HepG2 (cell line): ENCODE measurements at regions not wholly inside any gene's neighbourhood (a gene's known extent, or its start where the extent isn't known, plus 50 kb on each side); places are given as distances from the start of the nearest gene placed in this dataset.

Experiments used
- ATAC-seq: fragments of 200-7000 bp; cut with Tn5 transposase; 3 replicates; pipeline ENCODE4 v1.9.1; 2020; ENCODE audit warnings: mild to moderate bottlenecking, moderate library complexity
- BruUV-seq: library from RNA; stranded (reverse); fragments of 400-500 nt; replicated peaks from 2 replicates; lab custom pipeline; 2021; lab: Mats Ljungman, UMichigan
- CTCF ChIA-PET: fragments of 300-600 bp; formaldehyde crosslinking; extraction: SDS; loops from one replicate; lab custom pipeline; 2021; ENCODE audit warnings: low total read pairs, inconsistent platforms, low intra/inter-chr PET ratio; lab: Yijun Ruan, JAX
- POLR2A ChIA-PET: fragments of 350-600 bp; sonication (Branson Sonifier 250); formaldehyde crosslinking; loops from one replicate; lab custom pipeline; 2020; ENCODE audit warnings: antibody characterized with exemption, inconsistent platforms; lab: Yijun Ruan, JAX
- DNase-seq: peaks from one replicate; pipeline ENCODE4 v3.0.0-alpha.2; 2015; ENCODE audit warnings: low spot score
- FAIRE-seq: peaks from 3 replicates; lab custom pipeline; 2011; peaks lifted over from hg19 to GRCh38; lab: Jason Lieb, UNC
- H2AFZ ChIP-seq: one replicate; pipeline ENCODE4 v1.6.1; 2011; ENCODE audit warnings: low read length, inconsistent platforms
- H3K27ac ChIP-seq: fragments of 300-600 bp; 3 replicates; pipeline ENCODE4 v1.8.0; 2011; ENCODE audit warnings: mixed run types, mild to moderate bottlenecking, mixed read lengths, low read length, inconsistent platforms; ENCODE audit not compliant: insufficient read depth; ENCODE audit errors: extremely low read length
- H3K27me3 ChIP-seq, 2 experiments: fragments of 200-600 bp in 1 of 2; 2 replicates in 1 of 2; 3 replicates in 1 of 2; pipeline versions ENCODE4 v1.6.0 to v1.8.0; 2011; ENCODE audit warnings: low read length in 2 of 2, mild to moderate bottlenecking in 2 of 2, moderate library complexity in 2 of 2, inconsistent platforms in 1 of 2; ENCODE audit not compliant: insufficient read depth in 2 of 2, control insufficient read depth in 1 of 2
- H3K36me3 ChIP-seq, 2 experiments: fragments of 200-600 bp in 1 of 2; replicated peaks in 1 of 2; 2 replicates in 1 of 2; 3 replicates in 1 of 2; pipeline versions ENCODE4 v1.5.1 to v1.8.0; 2011; ENCODE audit warnings: low read length in 2 of 2, inconsistent platforms in 1 of 2; ENCODE audit not compliant: insufficient read depth in 2 of 2, control insufficient read depth in 1 of 2
- H3K4me1 ChIP-seq: 2 replicates; pipeline ENCODE4 v1.5.1; 2012; ENCODE audit warnings: low read length, inconsistent platforms; ENCODE audit not compliant: insufficient read depth
- H3K4me2 ChIP-seq: 2 replicates; pipeline ENCODE4 v1.6.0; 2011; ENCODE audit warnings: low read depth, low read length, inconsistent platforms
- H3K4me3 ChIP-seq, 3 experiments: fragments of 200-600 bp in 1 of 3; sonication (generic), shearing (Covaris generic) in 1 of 3; replicated peaks in 1 of 3; 2 replicates each; pipeline ENCODE4 v1.5.1; 2011 to 2016; ENCODE audit warnings: low read length in 3 of 3, inconsistent platforms in 2 of 3, low read depth in 2 of 3, mild to moderate bottlenecking in 2 of 3, control low read depth in 1 of 3, mixed read lengths in 1 of 3; ENCODE audit not compliant: insufficient read depth in 1 of 3
- H3K79me2 ChIP-seq: one replicate; pipeline ENCODE4 v1.6.1; 2011; ENCODE audit warnings: low read length, inconsistent platforms; ENCODE audit not compliant: insufficient read depth
- H3K9ac ChIP-seq: 2 replicates; pipeline ENCODE4 v1.6.0; 2011; ENCODE audit warnings: mild to moderate bottlenecking, low read depth, low read length, inconsistent platforms; ENCODE audit not compliant: insufficient read depth
- H3K9me3 ChIP-seq: 2 replicates; pipeline ENCODE4 v1.5.1; 2012; ENCODE audit warnings: mild to moderate bottlenecking, low read length
- H4K20me1 ChIP-seq: 2 replicates; pipeline ENCODE4 v1.6.0; 2011; ENCODE audit warnings: inconsistent platforms, mild to moderate bottlenecking, low read length, moderate library complexity; ENCODE audit not compliant: insufficient read depth
- ARNT ChIP-seq: fragments of 450-650 bp; IDR thresholded peaks from 2 replicates; pipeline ENCODE4 v1.6.1; 2017
- ATF7-NPFF ChIP-seq: sonication (generic); formaldehyde crosslinking; IDR thresholded peaks from 2 replicates; pipeline ENCODE4 v1.8.1; 2023; ENCODE audit warnings: mild to moderate bottlenecking, low read depth, missing genetic modification reagents, moderate library complexity
- BORCS8-MEF2B ChIP-seq: sonication (generic); formaldehyde crosslinking; IDR thresholded peaks from 2 replicates; pipeline ENCODE4 v1.8.0; 2022; ENCODE audit warnings: mild to moderate bottlenecking, missing genetic modification reagents
- CBX2 ChIP-seq, 2 experiments: fragments of 200-600 bp in 1 of 2; sonication (generic); formaldehyde crosslinking in 1 of 2; IDR thresholded peaks; 2 replicates each; pipeline versions ENCODE4 v1.7.0 to v1.8.1; 2018 to 2022; ENCODE audit warnings: low read depth in 2 of 2, low read length in 1 of 2, mild to moderate bottlenecking in 1 of 2, missing genetic modification reagents in 1 of 2
- CEBPZ ChIP-seq: IDR thresholded peaks from 2 replicates; pipeline ENCODE4 v1.6.1; 2012; ENCODE audit warnings: low read length, improper control_type of control experiment
- HNF4A ChIP-seq: sonication (generic); formaldehyde crosslinking; IDR thresholded peaks from 2 replicates; pipeline ENCODE4 v1.4.0; 2020; ENCODE audit warnings: missing genetic modification reagents
- HNF4G ChIP-seq, 2 experiments: sonication (generic) in 1 of 2; formaldehyde crosslinking in 1 of 2; IDR thresholded peaks; 2 replicates each; pipeline versions ENCODE4 v1.4.0 to v1.6.1; 2011 to 2020; ENCODE audit warnings: borderline replicate concordance in 2 of 2, low read depth in 2 of 2, mild to moderate bottlenecking in 2 of 2, low read length in 1 of 2, missing genetic modification reagents in 1 of 2, moderate library complexity in 1 of 2
- SKIL ChIP-seq: sonication (generic); formaldehyde crosslinking; IDR thresholded peaks from 2 replicates; pipeline ENCODE4 v1.8.0; 2022; ENCODE audit warnings: missing genetic modification reagents, mild to moderate bottlenecking, moderate library complexity, borderline replicate concordance
- ZBTB1 ChIP-seq: sonication (generic); formaldehyde crosslinking; IDR thresholded peaks from 2 replicates; pipeline ENCODE4 v1.4.0; 2020; ENCODE audit warnings: missing genetic modification reagents, borderline replicate concordance
- whole genome bisulfite sequencing: methylation state at CpG from one replicate; pipeline ENCODE4 v1.1.6; 2017; ENCODE audit warnings: low lambda C conversion rate; 5-methylcytosine and 5-hydroxymethylcytosine counted together
- in situ Hi-C: cut with HindIII; loops from 2 replicates; pipeline ENCODE4 v1.10.0; 2017; ENCODE audit warnings: low pct_unique_long_range_greater_than_20kb; ENCODE audit not compliant: extremely low pct_ligation_motif_present
- intact Hi-C: fragments of 100-400 bp; cut with micrococcal nuclease; formaldehyde crosslinking; loops from one replicate; pipeline ENCODE4 v1.10.0; 2022; ENCODE audit not compliant: unreplicated experiment

DNA sequence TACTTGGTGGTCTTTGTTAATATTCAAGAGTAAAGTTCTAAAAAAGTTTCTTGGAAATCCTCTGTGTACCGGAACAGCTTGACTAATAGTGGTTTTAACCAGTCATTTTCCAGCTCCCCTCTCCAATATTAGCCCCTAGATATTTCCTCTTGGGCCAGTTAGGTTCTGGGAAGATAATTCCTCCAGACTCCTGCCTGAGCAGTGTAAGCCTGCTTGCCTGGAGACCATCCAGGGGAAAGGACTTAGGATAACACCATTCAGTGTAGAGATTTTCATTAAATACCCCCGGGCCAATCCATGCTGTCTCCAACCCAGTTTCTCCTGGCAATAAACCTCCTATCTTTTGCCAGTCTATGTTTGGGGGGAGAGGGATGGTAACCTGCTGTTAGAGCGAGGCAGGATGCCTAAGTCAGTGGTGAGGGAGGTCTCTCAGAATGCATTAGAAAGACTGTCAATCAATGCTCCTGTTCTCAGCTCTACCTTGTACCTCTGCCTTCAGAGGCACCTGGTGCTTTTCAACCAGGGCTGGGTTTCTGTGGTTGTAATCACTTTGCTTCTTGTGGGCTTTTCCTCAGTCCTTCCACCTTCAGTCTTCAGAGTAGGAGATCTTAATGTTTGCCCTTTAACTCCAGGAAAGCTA, 186.4 kb downstream of the RNF152 start:
- Histone ChIP-seq H3K9me3 (no peaks in the 10 kb centered on the region), H3K9ac (no peak overlapping the region), H3K27me3 (no peaks in the 10 kb centered on the region), H3K4me3 (no peak overlapping the region), H3K79me2 (no peaks in the 10 kb centered on the region), H3K36me3 (no peaks in the 10 kb centered on the region), H3K4me2 (no peak overlapping the region), H2AFZ (no peak overlapping the region), H3K4me1 (no peaks in the 10 kb centered on the region), H3K27ac (no peak overlapping the region), H4K20me1 (no peaks in the 10 kb centered on the region)
- CTCF ChIA-PET: no interaction called here
- in situ Hi-C loops: no loop called here
- no peak for DNase-seq
- FAIRE-seq: no peak
- POLR2A ChIA-PET: no interaction called here
- 0% methylated on average over 3 of the region's 3 CpGs for WGBS
- BruUV-seq: no TSS peak
- intact Hi-C loops: no loop called here
- TF ChIP-seq ARNT (no peak), CEBPZ (no peak), ZBTB1 (CRISPR knock-in tag) (no peak), CBX2 (IDR thresholded peaks at IDR 0.05; ENCODE audit: low read depth, low read length) (no peak), CBX2 (CRISPR knock-in tag; IDR thresholded peaks at IDR 0.05; ENCODE audit: low read depth) (no peak), SKIL (CRISPR knock-in tag) (no peak), HNF4A (CRISPR knock-in tag) (no peak), ATF7-NPFF (CRISPR knock-in tag) (no peak), HNF4G (IDR thresholded peaks at IDR 0.05; ENCODE audit: borderline replicate concordance, low read depth, low read length) (no peak), HNF4G (CRISPR knock-in tag; IDR thresholded peaks at IDR 0.05; ENCODE audit: borderline replicate concordance, low read depth) (no peak), BORCS8-MEF2B (CRISPR knock-in tag) (no peak)
- ATAC-seq: no peak
